ENCODE measurements at regions not wholly inside any gene's neighbourhood (a gene's known extent, or its start where the extent isn't known, plus 50 kb on each side); places are given as distances from the start of the nearest gene placed in this dataset.
"Not testable (repeated sequence)": the region's sequence is repeated elsewhere in the genome, so short reads cannot be mapped to it uniquely, and the experiment has no call there.

GRCh38 chr17:47066841-47067682 lies 88.0 kb upstream of the RPRML start:
- DNase-seq: peak; percentile 82

GRCh38 chr17:47066095-47066494 lies 87.0 kb upstream of the RPRML start:
- DNase-seq: no peak

- DNase-seq: no peak
Observed at GRCh38 chr17:47064684-47065083, 85.6 kb upstream of the RPRML start.

GRCh38 chr17:47063475-47063874 lies 84.4 kb upstream of the RPRML start:
- no peak for DNase-seq

- DNase-seq: not testable (repeated sequence)
Observed at GRCh38 chr17:47062851-47063250, 83.8 kb upstream of the RPRML start.

GRCh38 chr17:47060005-47060404 lies 81.0 kb upstream of the RPRML start:
- DNase-seq: not testable (repeated sequence)

- no peak for DNase-seq
Observed at GRCh38 chr17:47057830-47058229, 78.8 kb upstream of the RPRML start.

- DNase-seq: not testable (repeated sequence)
Observed at GRCh38 chr17:47057279-47057678, 78.2 kb upstream of the RPRML start.

GRCh38 chr17:47056687-47057086 lies 77.6 kb upstream of the RPRML start:
- DNase-seq: not testable (repeated sequence)

All from NCI-H1092 (cell line).